ENCODE measurements at regions not wholly inside any gene's neighbourhood (a gene's known extent, or its start where the extent isn't known, plus 50 kb on each side); places are given as distances from the start of the nearest gene placed in this dataset.

DNA sequence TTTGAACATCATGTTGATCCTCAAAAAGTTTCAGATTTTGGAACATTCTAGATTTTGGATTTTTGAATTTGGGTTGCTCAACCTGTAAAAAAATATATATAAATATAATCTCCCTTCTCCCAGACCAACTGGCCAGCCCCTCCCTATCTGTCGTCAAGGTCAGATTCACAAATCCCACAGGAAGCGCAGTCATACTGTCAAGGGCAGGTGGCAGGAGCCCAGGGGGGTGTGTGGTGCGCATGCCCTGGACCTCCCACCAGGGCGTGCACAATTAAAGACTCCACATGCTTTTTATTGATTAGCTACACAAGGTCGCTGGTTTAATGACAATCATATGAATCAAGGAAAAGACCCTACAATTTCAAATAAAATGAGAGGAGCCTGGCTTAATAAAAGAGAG is 77.0 kb upstream of the EEPD1 start:
- no peak for DNase-seq

DNA sequence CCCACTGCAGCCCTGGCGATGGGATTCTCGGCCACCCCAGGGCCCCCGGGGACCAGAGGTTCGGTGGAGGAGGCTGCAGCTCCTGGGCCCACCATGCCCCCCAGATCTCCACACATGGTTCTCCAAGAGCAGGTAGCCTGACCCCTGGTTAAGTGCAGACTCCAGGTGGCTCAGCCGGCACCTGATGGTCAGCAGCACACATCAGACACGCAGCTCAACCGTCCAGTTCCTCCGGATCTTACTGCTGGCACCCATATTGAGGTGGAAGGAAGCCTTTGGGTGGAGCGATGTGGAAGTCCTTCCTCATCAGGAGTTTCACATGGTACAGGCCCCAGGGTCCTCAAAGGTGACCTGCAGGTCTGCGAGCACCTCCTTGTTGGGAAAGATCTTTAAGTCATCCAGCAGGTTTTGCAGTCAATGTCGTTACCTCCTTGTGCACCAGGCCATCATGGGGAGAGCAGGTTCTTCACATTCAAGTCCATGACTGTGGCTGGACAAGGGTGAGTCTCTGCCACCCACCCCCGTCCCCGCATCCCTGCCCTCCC is 74.2 kb upstream of the EEPD1 start:
- DNase-seq: no peak

- no peak for DNase-seq
These were observed 73.5 kb upstream of the EEPD1 start for GRCh38 chr7:36079446-36080025.

- no peak for DNase-seq
These were observed 72.2 kb upstream of the EEPD1 start for GRCh38 chr7:36080843-36081242.

- DNase-seq: no peak
These were observed 70.8 kb upstream of the EEPD1 start for GRCh38 chr7:36082216-36082615.

DNA sequence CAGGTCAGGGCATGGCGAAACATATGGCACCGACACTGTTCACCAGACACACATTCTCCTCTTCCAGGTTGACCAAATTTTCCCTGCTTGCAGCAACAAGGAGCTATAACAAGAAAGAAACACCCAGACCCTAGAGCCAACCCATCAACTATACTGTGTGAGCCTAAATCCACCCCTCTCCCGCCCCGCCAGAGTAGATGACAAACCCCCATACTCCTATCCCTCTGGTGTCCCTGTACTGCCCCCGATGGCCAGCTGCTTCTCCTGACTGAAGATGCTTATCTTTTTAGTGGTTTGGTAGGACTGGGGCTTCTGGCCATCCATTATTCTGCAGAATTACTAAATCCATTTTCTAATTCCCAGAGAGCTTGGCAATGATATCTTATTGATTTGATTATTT is 70.1 kb upstream of the EEPD1 start:
- no peak for DNase-seq

- DNase-seq: no peak
These were observed 69.3 kb upstream of the EEPD1 start for GRCh38 chr7:36083626-36084380.

- DNase-seq: no peak
These were observed 68.5 kb upstream of the EEPD1 start for GRCh38 chr7:36084485-36085091.

DNA sequence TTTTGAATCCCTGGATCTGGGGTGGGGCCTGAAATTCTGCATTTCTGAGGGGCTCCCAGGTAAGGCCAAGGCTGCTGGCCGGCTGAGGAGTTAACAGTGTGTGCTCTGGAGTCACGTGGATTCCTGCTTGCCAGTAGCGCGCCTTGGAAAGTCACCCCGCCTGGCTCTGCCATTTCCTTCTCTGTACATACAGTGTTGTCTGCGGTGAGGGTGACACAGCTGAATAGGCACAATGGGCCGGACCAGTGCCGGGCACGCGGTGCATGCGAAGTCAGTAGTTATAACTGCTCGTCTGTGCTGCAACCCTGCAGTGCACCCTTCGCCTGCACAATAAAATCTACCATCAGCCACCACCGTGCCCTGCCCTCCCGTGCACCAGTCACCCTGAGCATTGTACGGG is 68.0 kb upstream of the EEPD1 start:
- no peak for DNase-seq

- DNase-seq: no peak
These were observed 66.5 kb upstream of the EEPD1 start for GRCh38 chr7:36086571-36086970.

DNA sequence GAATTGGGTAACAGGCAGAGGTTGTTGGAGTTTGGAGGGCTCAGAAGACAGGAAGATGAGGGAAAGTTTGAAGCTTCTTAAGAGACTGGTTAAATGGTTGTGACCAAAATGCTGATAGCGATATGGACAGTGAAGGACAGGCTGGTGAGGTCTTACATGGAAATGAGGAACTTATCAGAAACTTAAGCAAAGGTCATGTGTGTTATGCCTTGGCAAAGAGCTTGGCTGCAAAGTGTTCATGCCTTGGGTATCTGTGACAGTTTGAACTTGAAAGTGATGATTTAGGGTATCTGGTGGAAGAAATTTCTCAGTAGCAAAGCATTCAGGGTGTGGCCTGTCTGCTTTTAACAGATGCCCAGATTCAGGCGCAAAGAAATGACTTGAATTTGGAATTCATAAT is 64.5 kb upstream of the EEPD1 start:
- no peak for DNase-seq

DNA sequence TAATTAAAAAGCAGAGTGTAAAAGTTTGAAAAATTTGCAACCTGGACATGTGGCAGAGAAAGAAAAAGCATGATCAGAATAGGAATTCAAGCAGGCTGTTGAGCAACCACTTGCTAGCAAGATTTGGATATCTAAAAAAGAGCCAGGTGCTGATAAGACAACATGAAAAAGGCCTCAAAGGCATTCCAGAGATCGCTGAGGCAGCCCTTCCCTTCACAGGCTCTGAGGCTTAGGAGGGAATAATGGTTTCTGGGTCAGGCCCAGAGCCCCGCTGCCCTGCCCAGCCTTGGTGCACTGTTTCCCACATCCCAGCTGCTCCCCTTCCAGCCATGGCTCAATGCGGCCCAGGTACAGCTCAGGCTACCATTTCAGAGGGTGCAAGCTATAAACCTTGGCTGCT is 64.1 kb upstream of the EEPD1 start:
- DNase-seq: no peak

- DNase-seq: no peak
These were observed 61.8 kb upstream of the EEPD1 start for GRCh38 chr7:36090976-36091873.

GRCh38 chr7:36091874-36092176 is 61.2 kb upstream of the EEPD1 start:
- DNase-seq: no peak

GRCh38 chr7:36092221-36092771 is 60.8 kb upstream of the EEPD1 start:
- no peak for DNase-seq

DNA sequence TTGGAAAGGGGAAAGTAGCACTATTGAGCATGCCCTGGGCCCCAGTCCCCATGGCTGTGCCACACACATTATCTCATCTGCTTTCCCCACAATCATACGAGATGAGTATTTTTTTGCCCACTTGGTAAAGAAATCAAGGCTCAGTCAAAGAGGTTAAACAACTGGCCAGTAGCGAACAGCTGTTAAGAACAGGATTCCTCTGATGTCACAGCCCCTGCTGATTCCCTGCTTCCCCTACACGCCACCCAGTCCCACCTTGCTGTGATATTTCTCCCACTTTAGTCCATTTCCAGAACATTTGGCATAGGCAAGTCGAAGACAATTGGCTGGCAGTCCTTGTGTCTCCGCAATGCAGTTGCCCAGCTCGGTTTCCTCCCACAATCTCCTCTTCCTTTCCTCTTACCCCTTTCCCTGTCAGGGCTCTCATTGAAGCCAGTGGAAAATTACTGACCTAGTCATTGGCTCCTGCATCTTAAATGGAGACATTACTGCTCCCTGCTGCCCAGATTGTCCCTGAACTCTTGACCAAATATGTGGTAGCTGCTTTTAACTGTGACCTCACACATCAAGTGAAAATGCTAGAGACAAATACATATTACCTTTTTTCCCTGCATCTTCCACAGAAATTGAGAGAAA is 56.5 kb upstream of the EEPD1 start:
- DNase-seq: no peak

DNA sequence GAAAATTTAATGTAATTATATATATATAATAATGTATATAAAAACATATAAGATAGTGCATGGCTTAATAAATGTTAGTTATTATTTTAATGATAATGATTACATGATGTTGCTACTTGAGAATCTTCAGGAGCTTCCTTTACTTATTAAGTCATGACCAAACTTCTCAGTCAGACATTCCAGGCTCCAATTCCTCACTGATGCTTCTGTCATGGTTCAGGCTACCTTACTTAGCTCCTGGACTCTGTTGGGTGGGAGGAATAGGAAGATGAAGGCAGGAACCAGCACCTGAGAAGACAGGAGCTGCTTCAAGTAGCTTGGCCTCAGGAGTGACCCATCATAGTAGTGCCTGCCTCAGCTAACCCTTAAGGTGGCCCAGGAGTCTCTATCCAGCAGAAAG is 55.0 kb upstream of the EEPD1 start:
- no peak for DNase-seq

GRCh38 chr7:36100226-36100625 is 52.8 kb upstream of the EEPD1 start:
- no peak for DNase-seq

- no peak for DNase-seq
These were observed 52.4 kb upstream of the EEPD1 start for GRCh38 chr7:36100634-36101033.

Measured in activated effector memory CD4-positive, alpha-beta T cell treated with Interleukin-2 at 50 U/mL for 16 hours (primary cell).